K562 (cell line): ENCODE measurements at regions not wholly inside any gene's neighbourhood (a gene's known extent, or its start where the extent isn't known, plus 50 kb on each side); places are given as distances from the start of the nearest gene placed in this dataset.

Experiments
- ARNT ChIP-seq, 2 experiments: fragments of 450-650 bp; IDR thresholded peaks; 2 replicates each; pipeline ENCODE4 v1.6.1; 2016; ENCODE audit warnings: mild to moderate bottlenecking in 1 of 2
- CEBPB ChIP-seq: fragments of 450-650 bp; IDR thresholded peaks from 2 replicates; pipeline ENCODE4 v1.6.1; 2016; ENCODE audit warnings: missing genetic modification characterization, missing compliant biosample characterization
- SMARCE1 ChIP-seq: fragments of 450-650 bp; IDR thresholded peaks from 2 replicates; pipeline ENCODE4 v1.7.1; 2016; ENCODE audit warnings: mild to moderate bottlenecking
- SP1 ChIP-seq: sonication (generic); formaldehyde crosslinking; IDR thresholded peaks from 2 replicates; pipeline ENCODE4 v1.8.1; 2022; ENCODE audit warnings: mild to moderate bottlenecking, missing genetic modification reagents
- STAT5B ChIP-seq: fragments of 250-450 bp; sonication (Bioruptor Pico); IDR thresholded peaks from 2 replicates; pipeline ENCODE4 v1.8.0; 2021; ENCODE audit warnings: mild to moderate bottlenecking, inconsistent platforms
- ZNF232 ChIP-seq: sonication (generic); formaldehyde crosslinking; IDR thresholded peaks from 2 replicates; pipeline ENCODE4 v1.8.0; 2022; ENCODE audit warnings: mild to moderate bottlenecking, missing genetic modification reagents
- TF ChIP-seq, protein P1 (sequence below): fragments of 200-600 bp; sonication (generic); IDR thresholded peaks from one replicate; pipeline ENCODE4 v1.6.1; 2012; ENCODE audit warnings: mild to moderate bottlenecking, low read depth, low read length, inconsistent platforms
- TF ChIP-seq, protein P2 (sequence below): sonication (generic); formaldehyde crosslinking; IDR thresholded peaks from 2 replicates; pipeline ENCODE4 v1.8.0; 2022; ENCODE audit warnings: mild to moderate bottlenecking, missing genetic modification reagents

- TF ChIP-seq, protein P1, sequence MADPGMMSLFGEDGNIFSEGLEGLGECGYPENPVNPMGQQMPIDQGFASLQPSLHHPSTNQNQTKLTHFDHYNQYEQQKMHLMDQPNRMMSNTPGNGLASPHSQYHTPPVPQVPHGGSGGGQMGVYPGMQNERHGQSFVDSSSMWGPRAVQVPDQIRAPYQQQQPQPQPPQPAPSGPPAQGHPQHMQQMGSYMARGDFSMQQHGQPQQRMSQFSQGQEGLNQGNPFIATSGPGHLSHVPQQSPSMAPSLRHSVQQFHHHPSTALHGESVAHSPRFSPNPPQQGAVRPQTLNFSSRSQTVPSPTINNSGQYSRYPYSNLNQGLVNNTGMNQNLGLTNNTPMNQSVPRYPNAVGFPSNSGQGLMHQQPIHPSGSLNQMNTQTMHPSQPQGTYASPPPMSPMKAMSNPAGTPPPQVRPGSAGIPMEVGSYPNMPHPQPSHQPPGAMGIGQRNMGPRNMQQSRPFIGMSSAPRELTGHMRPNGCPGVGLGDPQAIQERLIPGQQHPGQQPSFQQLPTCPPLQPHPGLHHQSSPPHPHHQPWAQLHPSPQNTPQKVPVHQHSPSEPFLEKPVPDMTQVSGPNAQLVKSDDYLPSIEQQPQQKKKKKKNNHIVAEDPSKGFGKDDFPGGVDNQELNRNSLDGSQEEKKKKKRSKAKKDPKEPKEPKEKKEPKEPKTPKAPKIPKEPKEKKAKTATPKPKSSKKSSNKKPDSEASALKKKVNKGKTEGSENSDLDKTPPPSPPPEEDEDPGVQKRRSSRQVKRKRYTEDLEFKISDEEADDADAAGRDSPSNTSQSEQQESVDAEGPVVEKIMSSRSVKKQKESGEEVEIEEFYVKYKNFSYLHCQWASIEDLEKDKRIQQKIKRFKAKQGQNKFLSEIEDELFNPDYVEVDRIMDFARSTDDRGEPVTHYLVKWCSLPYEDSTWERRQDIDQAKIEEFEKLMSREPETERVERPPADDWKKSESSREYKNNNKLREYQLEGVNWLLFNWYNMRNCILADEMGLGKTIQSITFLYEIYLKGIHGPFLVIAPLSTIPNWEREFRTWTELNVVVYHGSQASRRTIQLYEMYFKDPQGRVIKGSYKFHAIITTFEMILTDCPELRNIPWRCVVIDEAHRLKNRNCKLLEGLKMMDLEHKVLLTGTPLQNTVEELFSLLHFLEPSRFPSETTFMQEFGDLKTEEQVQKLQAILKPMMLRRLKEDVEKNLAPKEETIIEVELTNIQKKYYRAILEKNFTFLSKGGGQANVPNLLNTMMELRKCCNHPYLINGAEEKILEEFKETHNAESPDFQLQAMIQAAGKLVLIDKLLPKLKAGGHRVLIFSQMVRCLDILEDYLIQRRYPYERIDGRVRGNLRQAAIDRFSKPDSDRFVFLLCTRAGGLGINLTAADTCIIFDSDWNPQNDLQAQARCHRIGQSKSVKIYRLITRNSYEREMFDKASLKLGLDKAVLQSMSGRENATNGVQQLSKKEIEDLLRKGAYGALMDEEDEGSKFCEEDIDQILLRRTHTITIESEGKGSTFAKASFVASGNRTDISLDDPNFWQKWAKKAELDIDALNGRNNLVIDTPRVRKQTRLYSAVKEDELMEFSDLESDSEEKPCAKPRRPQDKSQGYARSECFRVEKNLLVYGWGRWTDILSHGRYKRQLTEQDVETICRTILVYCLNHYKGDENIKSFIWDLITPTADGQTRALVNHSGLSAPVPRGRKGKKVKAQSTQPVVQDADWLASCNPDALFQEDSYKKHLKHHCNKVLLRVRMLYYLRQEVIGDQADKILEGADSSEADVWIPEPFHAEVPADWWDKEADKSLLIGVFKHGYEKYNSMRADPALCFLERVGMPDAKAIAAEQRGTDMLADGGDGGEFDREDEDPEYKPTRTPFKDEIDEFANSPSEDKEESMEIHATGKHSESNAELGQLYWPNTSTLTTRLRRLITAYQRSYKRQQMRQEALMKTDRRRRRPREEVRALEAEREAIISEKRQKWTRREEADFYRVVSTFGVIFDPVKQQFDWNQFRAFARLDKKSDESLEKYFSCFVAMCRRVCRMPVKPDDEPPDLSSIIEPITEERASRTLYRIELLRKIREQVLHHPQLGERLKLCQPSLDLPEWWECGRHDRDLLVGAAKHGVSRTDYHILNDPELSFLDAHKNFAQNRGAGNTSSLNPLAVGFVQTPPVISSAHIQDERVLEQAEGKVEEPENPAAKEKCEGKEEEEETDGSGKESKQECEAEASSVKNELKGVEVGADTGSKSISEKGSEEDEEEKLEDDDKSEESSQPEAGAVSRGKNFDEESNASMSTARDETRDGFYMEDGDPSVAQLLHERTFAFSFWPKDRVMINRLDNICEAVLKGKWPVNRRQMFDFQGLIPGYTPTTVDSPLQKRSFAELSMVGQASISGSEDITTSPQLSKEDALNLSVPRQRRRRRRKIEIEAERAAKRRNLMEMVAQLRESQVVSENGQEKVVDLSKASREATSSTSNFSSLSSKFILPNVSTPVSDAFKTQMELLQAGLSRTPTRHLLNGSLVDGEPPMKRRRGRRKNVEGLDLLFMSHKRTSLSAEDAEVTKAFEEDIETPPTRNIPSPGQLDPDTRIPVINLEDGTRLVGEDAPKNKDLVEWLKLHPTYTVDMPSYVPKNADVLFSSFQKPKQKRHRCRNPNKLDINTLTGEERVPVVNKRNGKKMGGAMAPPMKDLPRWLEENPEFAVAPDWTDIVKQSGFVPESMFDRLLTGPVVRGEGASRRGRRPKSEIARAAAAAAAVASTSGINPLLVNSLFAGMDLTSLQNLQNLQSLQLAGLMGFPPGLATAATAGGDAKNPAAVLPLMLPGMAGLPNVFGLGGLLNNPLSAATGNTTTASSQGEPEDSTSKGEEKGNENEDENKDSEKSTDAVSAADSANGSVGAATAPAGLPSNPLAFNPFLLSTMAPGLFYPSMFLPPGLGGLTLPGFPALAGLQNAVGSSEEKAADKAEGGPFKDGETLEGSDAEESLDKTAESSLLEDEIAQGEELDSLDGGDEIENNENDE, result no peak
- TF ChIP-seq STAT5B (CRISPR knock-in tag) (no peak), CEBPB (tag) (no peak), SMARCE1 (no peak), ARNT (IDR thresholded peaks at IDR 0.05) (no peak), SP1 (CRISPR knock-in tag) (no peak), ZNF232 (CRISPR knock-in tag) (no peak)
- TF ChIP-seq, protein P2, sequence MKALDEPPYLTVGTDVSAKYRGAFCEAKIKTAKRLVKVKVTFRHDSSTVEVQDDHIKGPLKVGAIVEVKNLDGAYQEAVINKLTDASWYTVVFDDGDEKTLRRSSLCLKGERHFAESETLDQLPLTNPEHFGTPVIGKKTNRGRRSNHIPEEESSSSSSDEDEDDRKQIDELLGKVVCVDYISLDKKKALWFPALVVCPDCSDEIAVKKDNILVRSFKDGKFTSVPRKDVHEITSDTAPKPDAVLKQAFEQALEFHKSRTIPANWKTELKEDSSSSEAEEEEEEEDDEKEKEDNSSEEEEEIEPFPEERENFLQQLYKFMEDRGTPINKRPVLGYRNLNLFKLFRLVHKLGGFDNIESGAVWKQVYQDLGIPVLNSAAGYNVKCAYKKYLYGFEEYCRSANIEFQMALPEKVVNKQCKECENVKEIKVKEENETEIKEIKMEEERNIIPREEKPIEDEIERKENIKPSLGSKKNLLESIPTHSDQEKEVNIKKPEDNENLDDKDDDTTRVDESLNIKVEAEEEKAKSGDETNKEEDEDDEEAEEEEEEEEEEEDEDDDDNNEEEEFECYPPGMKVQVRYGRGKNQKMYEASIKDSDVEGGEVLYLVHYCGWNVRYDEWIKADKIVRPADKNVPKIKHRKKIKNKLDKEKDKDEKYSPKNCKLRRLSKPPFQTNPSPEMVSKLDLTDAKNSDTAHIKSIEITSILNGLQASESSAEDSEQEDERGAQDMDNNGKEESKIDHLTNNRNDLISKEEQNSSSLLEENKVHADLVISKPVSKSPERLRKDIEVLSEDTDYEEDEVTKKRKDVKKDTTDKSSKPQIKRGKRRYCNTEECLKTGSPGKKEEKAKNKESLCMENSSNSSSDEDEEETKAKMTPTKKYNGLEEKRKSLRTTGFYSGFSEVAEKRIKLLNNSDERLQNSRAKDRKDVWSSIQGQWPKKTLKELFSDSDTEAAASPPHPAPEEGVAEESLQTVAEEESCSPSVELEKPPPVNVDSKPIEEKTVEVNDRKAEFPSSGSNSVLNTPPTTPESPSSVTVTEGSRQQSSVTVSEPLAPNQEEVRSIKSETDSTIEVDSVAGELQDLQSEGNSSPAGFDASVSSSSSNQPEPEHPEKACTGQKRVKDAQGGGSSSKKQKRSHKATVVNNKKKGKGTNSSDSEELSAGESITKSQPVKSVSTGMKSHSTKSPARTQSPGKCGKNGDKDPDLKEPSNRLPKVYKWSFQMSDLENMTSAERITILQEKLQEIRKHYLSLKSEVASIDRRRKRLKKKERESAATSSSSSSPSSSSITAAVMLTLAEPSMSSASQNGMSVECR (CRISPR knock-in tag), result no peak
These were observed 167.6 kb upstream of the SYT13 start (continued) for GRCh38 chr11:45453721-45454120.
